ENCODE measurements at regions not wholly inside any gene's neighbourhood (a gene's known extent, or its start where the extent isn't known, plus 50 kb on each side); places are given as distances from the start of the nearest gene placed in this dataset.

GRCh38 chr7:41869596-41869995 is 166.7 kb upstream of the INHBA start:
- TF ChIP-seq NRL (CRISPR knock-in tag; IDR thresholded peaks at IDR 0.05; ENCODE audit: borderline replicate concordance) (no peak), PAX8 (CRISPR knock-in tag; IDR thresholded peaks at IDR 0.05; ENCODE audit: borderline replicate concordance) (no peak)

Data from HepG2 (cell line).